DMS 273 (cell line): ENCODE measurements at regions not wholly inside any gene's neighbourhood (a gene's known extent, or its start where the extent isn't known, plus 50 kb on each side); places are given as distances from the start of the nearest gene placed in this dataset.
"Not testable (repeated sequence)": the region's sequence is repeated elsewhere in the genome, so short reads cannot be mapped to it uniquely, and the experiment has no call there.

ENCODE experiments used
- DNase-seq: peaks from one replicate; lab custom pipeline; 2025; ENCODE audit not compliant: unreplicated experiment; lab: John Stamatoyannopoulos, UW

GRCh38 chr18:76051396-76052226, 443.4 kb downstream of the ZNF516 start:
- DNase-seq: no peak

GRCh38 chr18:76046221-76046620, 448.8 kb downstream of the ZNF516 start:
- no peak for DNase-seq

- DNase-seq: no peak
Observed at GRCh38 chr18:76042511-76042910, 452.5 kb downstream of the ZNF516 start.

- no peak for DNase-seq
Observed at GRCh38 chr18:76018210-76018609, 476.8 kb downstream of the ZNF516 start.

GRCh38 chr18:76013057-76013456, 482.0 kb downstream of the ZNF516 start:
- no peak for DNase-seq

- DNase-seq: no peak
Observed at GRCh38 chr18:76005632-76006208, 489.3 kb downstream of the ZNF516 start.

- not testable (repeated sequence) for DNase-seq
Observed at GRCh38 chr18:75987913-75988312, 507.1 kb downstream of the ZNF516 start.

GRCh38 chr18:75984853-75985252, 510.2 kb downstream of the ZNF516 start:
- DNase-seq: no peak

GRCh38 chr18:75981102-75981501, 513.9 kb downstream of the ZNF516 start:
- DNase-seq: no peak

- no peak for DNase-seq
Observed at GRCh38 chr18:75977081-75977480, 518.0 kb downstream of the ZNF516 start.

GRCh38 chr18:75970212-75970611, 524.8 kb downstream of the ZNF516 start:
- no peak for DNase-seq

- no peak for DNase-seq
Observed at GRCh38 chr18:75966431-75966830, 528.6 kb downstream of the ZNF516 start.

- no peak for DNase-seq
Observed at GRCh38 chr18:75962036-75962572, 532.9 kb downstream of the ZNF516 start.

- DNase-seq: not testable (repeated sequence)
Observed at GRCh38 chr18:75960356-75960755, 532.9 kb upstream of the SMIM21 start.

GRCh38 chr18:75959150-75959549, 531.6 kb upstream of the SMIM21 start:
- DNase-seq: no peak

GRCh38 chr18:75958683-75959082, 531.2 kb upstream of the SMIM21 start:
- no peak for DNase-seq

- DNase-seq: no peak
Observed at GRCh38 chr18:75945265-75945933, 517.9 kb upstream of the SMIM21 start.

- no peak for DNase-seq
Observed at GRCh38 chr18:75937306-75937705, 509.8 kb upstream of the SMIM21 start.

- DNase-seq: no peak
Observed at GRCh38 chr18:75936862-75937261, 509.4 kb upstream of the SMIM21 start.

- DNase-seq: no peak
Observed at GRCh38 chr18:75931079-75931478, 503.6 kb upstream of the SMIM21 start.

- DNase-seq: no peak
Observed at GRCh38 chr18:75928706-75929105, 501.2 kb upstream of the SMIM21 start.

- DNase-seq: no peak
Observed at GRCh38 chr18:75927791-75928190, 500.3 kb upstream of the SMIM21 start.
